Trophoblast cell (in vitro differentiated cells and primary cell): ENCODE measurements at regions not wholly inside any gene's neighbourhood (a gene's known extent, or its start where the extent isn't known, plus 50 kb on each side); places are given as distances from the start of the nearest gene placed in this dataset.
"Not testable (repeated sequence)": the region's sequence is repeated elsewhere in the genome, so short reads cannot be mapped to it uniquely, and the experiment has no call there.

Source experiments
- DNase-seq, 2 donors: peaks; one replicate each; pipeline ENCODE4 v3.0.0-alpha.2; 2016
- H2AFZ ChIP-seq: 2 replicates; pipeline ENCODE4 v1.6.1; 2013; ENCODE audit warnings: low read length, moderate library complexity, mild to moderate bottlenecking; ENCODE audit not compliant: insufficient read depth, poor library complexity
- H2AK5ac ChIP-seq: 2 replicates; pipeline ENCODE4 v1.6.1; 2013; ENCODE audit warnings: mild to moderate bottlenecking, low read length
- H2BK120ac ChIP-seq: 2 replicates; pipeline ENCODE4 v1.6.1; 2013; ENCODE audit warnings: low read length, mild to moderate bottlenecking, moderate library complexity; ENCODE audit not compliant: insufficient read depth, poor library complexity
- H2BK12ac ChIP-seq: 2 replicates; pipeline ENCODE4 v1.6.1; 2013; ENCODE audit warnings: mild to moderate bottlenecking, low read length, moderate library complexity
- H2BK5ac ChIP-seq: 2 replicates; pipeline ENCODE4 v1.6.1; 2013; ENCODE audit warnings: low read length, low read depth, moderate library complexity, mild to moderate bottlenecking; ENCODE audit not compliant: poor library complexity
- H3K14ac ChIP-seq: 2 replicates; pipeline ENCODE4 v1.6.1; 2013; ENCODE audit warnings: mild to moderate bottlenecking, low read length
- H3K18ac ChIP-seq: 2 replicates; pipeline ENCODE4 v1.6.1; 2013; ENCODE audit warnings: mild to moderate bottlenecking, low read length
- H3K23ac ChIP-seq: 2 replicates; pipeline ENCODE4 v1.6.1; 2013; ENCODE audit warnings: low read length
- H3K27ac ChIP-seq: 2 replicates; pipeline ENCODE4 v1.5.1; 2013; ENCODE audit warnings: low read depth, mild to moderate bottlenecking, inconsistent platforms, low read length, moderate library complexity
- H3K27me3 ChIP-seq: 2 replicates; pipeline ENCODE4 v1.6.1; 2013; ENCODE audit warnings: inconsistent platforms, mild to moderate bottlenecking, low read length, moderate library complexity; ENCODE audit not compliant: insufficient read depth
- H3K36me3 ChIP-seq, 2 experiments: 1 replicate in 1 of 2; 2 replicates in 1 of 2; pipeline ENCODE4 v1.6.1; 2013; ENCODE audit warnings: low read length in 2 of 2, mild to moderate bottlenecking in 2 of 2, moderate library complexity in 1 of 2; ENCODE audit not compliant: insufficient read depth in 2 of 2, control insufficient read depth in 1 of 2
- H3K4ac ChIP-seq: 2 replicates; pipeline ENCODE4 v1.6.1; 2013; ENCODE audit warnings: low read depth, mild to moderate bottlenecking, low read length, moderate library complexity
- H3K4me1 ChIP-seq, 2 experiments: 1 replicate in 1 of 2; 2 replicates in 1 of 2; pipeline ENCODE4 v1.6.1; 2013; ENCODE audit warnings: low read length in 2 of 2, mild to moderate bottlenecking in 2 of 2, moderate library complexity in 1 of 2; ENCODE audit not compliant: insufficient read depth in 2 of 2, control insufficient read depth in 1 of 2
- H3K4me2 ChIP-seq: 2 replicates; pipeline ENCODE4 v1.6.1; 2013; ENCODE audit warnings: inconsistent platforms, mild to moderate bottlenecking, low read length, moderate library complexity
- H3K4me3 ChIP-seq: 2 replicates; pipeline ENCODE4 v1.5.1; 2013; ENCODE audit warnings: mild to moderate bottlenecking, low read depth, low read length, inconsistent platforms
- H3K79me1 ChIP-seq: one replicate; pipeline ENCODE4 v1.6.1; 2013; ENCODE audit warnings: low read length
- H3K79me2 ChIP-seq: 2 replicates; pipeline ENCODE4 v1.6.1; 2013; ENCODE audit warnings: low read length, mild to moderate bottlenecking; ENCODE audit not compliant: control insufficient read depth, insufficient read depth, poor library complexity
- H3K9ac ChIP-seq: 2 replicates; pipeline ENCODE4 v1.6.1; 2013; ENCODE audit warnings: mild to moderate bottlenecking, low read length
- H3K9me3 ChIP-seq: 2 replicates; pipeline ENCODE4 v1.6.1; 2013; ENCODE audit warnings: low read depth, mild to moderate bottlenecking, control low read depth, inconsistent platforms, low read length; ENCODE audit not compliant: insufficient read depth
- H4K12ac ChIP-seq: 2 replicates; pipeline ENCODE4 v1.6.1; 2013; ENCODE audit warnings: low read depth, mild to moderate bottlenecking, low read length, moderate library complexity
- H4K8ac ChIP-seq: 2 replicates; pipeline ENCODE4 v1.6.1; 2013; ENCODE audit warnings: low read depth, mild to moderate bottlenecking, low read length, moderate library complexity
- H4K91ac ChIP-seq: one replicate; pipeline ENCODE4 v1.6.1; 2013; ENCODE audit warnings: low read depth, mild to moderate bottlenecking, low read length, moderate library complexity
- WGBS: extraction: QIAGEN DNeasy Blood & Tissue Kit; methylation state at CpG from one replicate; pipeline ENCODE4 v1.1.7; 2013; ENCODE audit warnings: missing lambda C conversion rate; ENCODE audit not compliant: insufficient read length, insufficient coverage; ENCODE audit errors: extremely low coverage; 5-methylcytosine and 5-hydroxymethylcytosine counted together

GRCh38 chr3:36075491-36075890 lies 304.8 kb upstream of the STAC start:
- Histone ChIP-seq H4K12ac (no peak overlapping the region), H2AFZ (no peak overlapping the region), H3K9ac (no peak overlapping the region), H4K91ac (no peak overlapping the region), H2AK5ac (no peak overlapping the region), H4K8ac (no peak overlapping the region), H3K9me3 (no peaks in the 10 kb centered on the region), H2BK12ac (no peak overlapping the region), H3K27ac (no peak overlapping the region), H3K79me1 (no peaks in the 10 kb centered on the region), H3K36me3 (no peaks in the 10 kb centered on the region), H3K4me3 (no peak overlapping the region), H3K14ac (no peak overlapping the region), H2BK5ac (no peak overlapping the region), H2BK120ac (no peak overlapping the region), H3K4ac (no peak overlapping the region), H3K18ac (no peak overlapping the region), H3K79me2 (no peaks in the 10 kb centered on the region), H3K27me3 (no peaks in the 10 kb centered on the region), H3K23ac (no peak overlapping the region), H3K4me2 (no peak overlapping the region), H3K4me1 (no peaks in the 10 kb centered on the region)
- no CpG with 5 or more reads among the region's 3 CpGs for WGBS
- DNase-seq: no peak

- Histone ChIP-seq H3K18ac (no peak overlapping the region), H3K36me3 (no peaks in the 10 kb centered on the region), H2BK12ac (no peak overlapping the region), H3K9me3 (no peaks in the 10 kb centered on the region), H3K27ac (no peak overlapping the region), H3K79me2 (no peaks in the 10 kb centered on the region), H3K4me3 (no peak overlapping the region), H2BK120ac (no peak overlapping the region), H4K91ac (no peak overlapping the region), H3K9ac (no peak overlapping the region), H4K12ac (no peak overlapping the region), H3K23ac (no peak overlapping the region), H3K4ac (no peak overlapping the region), H3K79me1 (no peaks in the 10 kb centered on the region), H4K8ac (no peak overlapping the region), H2AFZ (no peak overlapping the region), H2BK5ac (no peak overlapping the region), H3K4me2 (no peak overlapping the region), H3K4me1 (no peaks in the 10 kb centered on the region), H2AK5ac (no peak overlapping the region), H3K14ac (no peak overlapping the region), H3K27me3 (no peaks in the 10 kb centered on the region)
- DNase-seq: no peak
- WGBS: no CpG with 5 or more reads among the region's 5 CpGs
These were observed 303.0 kb upstream of the STAC start for GRCh38 chr3:36077320-36077719.

GRCh38 chr3:36082958-36083357 lies 297.3 kb upstream of the STAC start:
- H3K4me1 ChIP-seq, H2BK12ac ChIP-seq, H3K36me3 ChIP-seq, H3K23ac ChIP-seq, H3K79me1 ChIP-seq, H3K4ac ChIP-seq, H3K4me3 ChIP-seq, H4K91ac ChIP-seq, H3K9ac ChIP-seq, H3K14ac ChIP-seq, H2BK120ac ChIP-seq, DNase-seq, H3K79me2 ChIP-seq, H4K8ac ChIP-seq, H2AK5ac ChIP-seq, H3K27me3 ChIP-seq, H3K27ac ChIP-seq, H4K12ac ChIP-seq, H2BK5ac ChIP-seq, H3K4me2 ChIP-seq, H3K9me3 ChIP-seq, H3K18ac ChIP-seq, H2AFZ ChIP-seq: not testable (repeated sequence)
- no CpG with 5 or more reads among the region's 12 CpGs for WGBS

DNA sequence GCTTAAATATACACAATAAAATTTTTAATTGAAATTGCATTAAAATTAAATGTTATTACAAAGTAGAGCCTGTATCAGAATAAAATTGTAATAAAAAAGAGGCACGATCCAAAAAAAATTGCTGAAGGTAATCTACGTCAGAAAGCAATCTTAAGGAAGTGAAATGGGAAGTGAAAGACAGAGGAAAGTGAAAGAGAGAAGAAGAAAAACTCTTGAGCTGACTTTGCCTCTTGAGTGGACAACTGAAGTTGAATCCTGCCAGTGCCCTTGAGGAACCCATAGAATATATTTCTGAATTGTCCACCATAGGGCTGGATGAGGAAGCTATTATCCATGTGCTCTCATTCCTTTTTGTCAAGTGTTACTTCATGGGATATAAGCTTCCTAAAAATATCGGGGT lies 285.1 kb upstream of the STAC start:
- no peak overlapping the region for H2AFZ ChIP-seq
- H4K8ac ChIP-seq: no peak overlapping the region
- no peak overlapping the region for H3K4ac ChIP-seq
- no peaks in the 10 kb centered on the region for H3K27me3 ChIP-seq
- no peak overlapping the region for H2BK12ac ChIP-seq
- H3K23ac ChIP-seq: no peak overlapping the region
- no peak for DNase-seq
- no peaks in the 10 kb centered on the region for H3K9me3 ChIP-seq
- H3K18ac ChIP-seq: no peak overlapping the region
- H2AK5ac ChIP-seq: no peak overlapping the region
- H3K4me2 ChIP-seq: no peak overlapping the region
- whole genome bisulfite sequencing: no CpG with 5 or more reads among the region's 3 CpGs
- H3K79me2 ChIP-seq: no peaks in the 10 kb centered on the region
- no peak overlapping the region for H2BK120ac ChIP-seq
- H3K14ac ChIP-seq: no peak overlapping the region
- no peak overlapping the region for H2BK5ac ChIP-seq
- H4K91ac ChIP-seq: no peak overlapping the region
- no peak overlapping the region for H3K27ac ChIP-seq
- no peak overlapping the region for H4K12ac ChIP-seq
- no peak overlapping the region for H3K4me3 ChIP-seq
- H3K4me1 ChIP-seq: no peaks in the 10 kb centered on the region
- no peaks in the 10 kb centered on the region for H3K36me3 ChIP-seq
- H3K9ac ChIP-seq: no peak overlapping the region
- H3K79me1 ChIP-seq: no peaks in the 10 kb centered on the region
